ENCODE measurements at regions not wholly inside any gene's neighbourhood (a gene's known extent, or its start where the extent isn't known, plus 50 kb on each side); places are given as distances from the start of the nearest gene placed in this dataset.

- TF ChIP-seq CTCF (IDR thresholded peaks at IDR 0.05 in 4 of 5, conservative IDR thresholded peaks at IDR 0.05 in 1 of 5) (no peak), POLR2A (IDR thresholded peaks at IDR 0.05) (no peak)
Observed at GRCh38 chr1:63230722-63231121, 91.6 kb upstream of the FOXD3 start.

All from gastrocnemius medialis (tissue), 4 donors.